ENCODE measurements at regions not wholly inside any gene's neighbourhood (a gene's known extent, or its start where the extent isn't known, plus 50 kb on each side); places are given as distances from the start of the nearest gene placed in this dataset.
"Not testable (repeated sequence)": the region's sequence is repeated elsewhere in the genome, so short reads cannot be mapped to it uniquely, and the experiment has no call there.

- TF ChIP-seq CTCF (conservative IDR thresholded peaks at IDR 0.05; ENCODE audit: low read length); EZH2phosphoT487 (IDR thresholded peaks at IDR 0.05; ENCODE audit: borderline replicate concordance, low read depth, low read length): not testable (repeated sequence)
Observed at GRCh38 chr6:7030968-7031367, 76.8 kb upstream of the RREB1 start.
